22Rv1 (cell line): ENCODE measurements at regions not wholly inside any gene's neighbourhood (a gene's known extent, or its start where the extent isn't known, plus 50 kb on each side); places are given as distances from the start of the nearest gene placed in this dataset.

ENCODE experiments used
- H3K27ac ChIP-seq: fragments of 450-650 bp; 2 replicates; pipeline ENCODE4 v1.5.1; 2017
- ZFX ChIP-seq: fragments of 450-650 bp; IDR thresholded peaks from 2 replicates; pipeline ENCODE4 v1.6.1; 2017; ENCODE audit warnings: antibody characterized with exemption, borderline replicate concordance
- TF ChIP-seq, protein P1 (sequence below): fragments of 450-650 bp; IDR thresholded peaks from 2 replicates; pipeline ENCODE4 v1.5.1; 2017; ENCODE audit warnings: mild to moderate bottlenecking

DNA sequence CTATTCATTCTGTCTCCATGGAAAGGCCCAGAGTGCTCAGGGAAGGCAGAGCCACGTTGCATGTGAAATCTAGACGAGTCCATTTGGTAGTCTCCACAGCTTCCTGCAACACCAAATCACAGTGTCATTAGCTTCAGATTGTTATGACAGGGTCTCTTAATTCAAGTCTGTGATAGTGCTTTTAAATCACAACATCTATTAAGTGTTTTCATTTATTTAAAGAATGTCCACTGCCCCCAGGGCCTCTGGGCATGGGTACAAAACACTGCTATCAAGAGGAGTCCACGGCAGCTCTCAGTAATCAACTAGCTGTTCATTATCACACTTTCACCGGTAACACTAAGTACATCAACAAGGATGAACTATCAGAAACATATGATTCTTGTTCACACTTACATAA is 455.9 kb upstream of the JARID2 start:
- H3K27ac ChIP-seq = no peak overlapping the region
- no peak for TF ChIP-seq ZFX
- TF ChIP-seq, protein P1, sequence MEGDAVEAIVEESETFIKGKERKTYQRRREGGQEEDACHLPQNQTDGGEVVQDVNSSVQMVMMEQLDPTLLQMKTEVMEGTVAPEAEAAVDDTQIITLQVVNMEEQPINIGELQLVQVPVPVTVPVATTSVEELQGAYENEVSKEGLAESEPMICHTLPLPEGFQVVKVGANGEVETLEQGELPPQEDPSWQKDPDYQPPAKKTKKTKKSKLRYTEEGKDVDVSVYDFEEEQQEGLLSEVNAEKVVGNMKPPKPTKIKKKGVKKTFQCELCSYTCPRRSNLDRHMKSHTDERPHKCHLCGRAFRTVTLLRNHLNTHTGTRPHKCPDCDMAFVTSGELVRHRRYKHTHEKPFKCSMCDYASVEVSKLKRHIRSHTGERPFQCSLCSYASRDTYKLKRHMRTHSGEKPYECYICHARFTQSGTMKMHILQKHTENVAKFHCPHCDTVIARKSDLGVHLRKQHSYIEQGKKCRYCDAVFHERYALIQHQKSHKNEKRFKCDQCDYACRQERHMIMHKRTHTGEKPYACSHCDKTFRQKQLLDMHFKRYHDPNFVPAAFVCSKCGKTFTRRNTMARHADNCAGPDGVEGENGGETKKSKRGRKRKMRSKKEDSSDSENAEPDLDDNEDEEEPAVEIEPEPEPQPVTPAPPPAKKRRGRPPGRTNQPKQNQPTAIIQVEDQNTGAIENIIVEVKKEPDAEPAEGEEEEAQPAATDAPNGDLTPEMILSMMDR = no peak

DNA sequence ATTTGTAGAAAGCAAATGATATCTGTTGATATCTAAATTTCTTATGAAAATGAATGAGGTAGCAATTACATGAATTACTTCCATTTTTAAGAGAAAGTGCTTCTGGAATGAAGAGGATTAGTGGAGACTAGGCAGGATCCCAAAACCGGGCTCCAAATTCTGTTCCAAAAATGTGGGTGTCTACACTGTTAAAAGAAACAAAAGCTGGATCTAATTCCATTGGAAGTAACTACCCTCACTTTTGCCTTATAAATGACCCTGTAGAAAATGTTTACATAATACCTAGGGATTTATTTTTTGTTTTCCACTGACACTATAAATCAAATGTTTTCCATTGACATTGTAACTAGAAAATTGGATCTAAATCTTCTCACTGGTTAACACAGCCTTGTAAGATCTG is 454.9 kb upstream of the JARID2 start:
- TF ChIP-seq, protein P1 = no peak
- no peak for TF ChIP-seq ZFX
- no peak overlapping the region for H3K27ac ChIP-seq

DNA sequence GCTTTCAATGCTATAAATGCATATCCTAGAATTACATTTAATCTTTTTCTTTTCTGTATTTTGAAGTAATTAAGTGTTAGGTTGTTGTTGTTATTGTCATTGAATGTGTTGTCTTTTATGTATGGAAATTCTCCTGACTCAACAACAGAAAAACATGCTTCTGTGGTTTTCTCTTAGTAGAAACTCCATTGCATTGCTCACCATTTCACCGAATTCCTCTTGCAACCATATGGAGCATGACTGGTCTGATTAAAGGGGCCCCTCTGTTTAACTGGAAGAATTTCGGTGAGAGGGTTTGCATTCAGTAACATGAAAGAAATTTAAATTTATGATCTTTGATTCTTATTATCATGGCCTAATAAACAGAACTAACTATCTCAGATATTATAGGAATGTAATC is 454.3 kb upstream of the JARID2 start:
- no peak overlapping the region for H3K27ac ChIP-seq
- TF ChIP-seq, protein P1 = no peak
- no peak for TF ChIP-seq ZFX

DNA sequence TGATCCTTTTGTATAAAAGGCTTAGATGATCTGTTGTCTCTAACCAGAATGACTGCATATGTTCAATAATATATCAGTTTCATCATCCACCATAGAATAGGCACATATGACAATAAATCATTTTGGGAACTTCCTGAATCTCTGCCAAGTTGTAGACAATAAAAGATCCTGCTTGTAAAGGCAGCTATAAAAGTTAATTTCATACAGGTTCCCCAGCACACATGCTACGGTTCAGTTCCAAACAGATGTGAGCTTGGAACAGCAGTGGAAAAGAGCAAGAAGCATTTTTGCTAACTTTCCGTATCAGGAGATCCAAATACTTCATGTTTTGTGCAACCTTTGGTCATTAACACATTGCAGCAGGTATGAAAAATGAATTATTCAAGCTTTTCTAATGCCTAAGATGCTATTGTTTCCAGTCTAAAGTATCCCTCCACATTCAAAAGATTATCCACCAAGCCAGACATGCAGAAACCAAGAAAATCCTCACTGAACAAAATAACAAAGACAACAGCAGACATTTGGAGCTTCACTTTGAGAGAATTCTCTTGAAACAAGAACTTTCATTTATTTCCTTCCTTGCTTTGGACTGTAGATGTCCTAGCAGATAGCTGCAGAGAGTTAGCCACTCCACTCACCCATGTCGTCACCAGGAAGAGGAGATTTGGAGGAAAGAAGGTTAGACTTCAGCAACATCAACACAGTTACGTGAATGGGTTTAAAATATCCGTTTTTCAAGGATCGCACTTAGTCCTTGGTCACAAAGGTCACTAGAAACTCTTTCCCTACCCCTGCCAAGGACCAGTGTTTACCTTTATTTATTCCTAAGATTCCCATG is 453.5 kb upstream of the JARID2 start:
- TF ChIP-seq ZFX = no peak
- TF ChIP-seq, protein P1 = no peak
- no peak overlapping the region for H3K27ac ChIP-seq

DNA sequence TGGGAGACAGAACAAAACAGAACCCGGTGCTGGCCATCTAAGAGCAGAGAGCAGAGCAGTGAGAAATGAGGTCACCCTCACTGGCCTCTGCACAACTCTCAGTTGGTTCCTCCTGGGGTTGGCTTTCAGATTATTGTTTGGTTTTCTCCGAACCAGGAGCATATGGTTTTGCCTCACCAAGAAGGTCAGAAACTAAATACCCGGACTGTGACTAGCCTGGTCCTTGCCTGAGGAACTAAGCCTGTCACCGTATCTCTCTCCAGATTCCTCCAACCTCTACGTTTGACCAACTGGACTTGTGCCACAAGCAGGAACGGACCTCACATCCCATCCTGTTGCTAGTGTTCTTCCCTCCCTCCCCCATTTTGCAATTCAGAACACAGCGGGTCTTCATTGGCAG is 450.4 kb upstream of the JARID2 start:
- no peak for TF ChIP-seq ZFX
- TF ChIP-seq, protein P1 = no peak
- H3K27ac ChIP-seq = no peak overlapping the region

DNA sequence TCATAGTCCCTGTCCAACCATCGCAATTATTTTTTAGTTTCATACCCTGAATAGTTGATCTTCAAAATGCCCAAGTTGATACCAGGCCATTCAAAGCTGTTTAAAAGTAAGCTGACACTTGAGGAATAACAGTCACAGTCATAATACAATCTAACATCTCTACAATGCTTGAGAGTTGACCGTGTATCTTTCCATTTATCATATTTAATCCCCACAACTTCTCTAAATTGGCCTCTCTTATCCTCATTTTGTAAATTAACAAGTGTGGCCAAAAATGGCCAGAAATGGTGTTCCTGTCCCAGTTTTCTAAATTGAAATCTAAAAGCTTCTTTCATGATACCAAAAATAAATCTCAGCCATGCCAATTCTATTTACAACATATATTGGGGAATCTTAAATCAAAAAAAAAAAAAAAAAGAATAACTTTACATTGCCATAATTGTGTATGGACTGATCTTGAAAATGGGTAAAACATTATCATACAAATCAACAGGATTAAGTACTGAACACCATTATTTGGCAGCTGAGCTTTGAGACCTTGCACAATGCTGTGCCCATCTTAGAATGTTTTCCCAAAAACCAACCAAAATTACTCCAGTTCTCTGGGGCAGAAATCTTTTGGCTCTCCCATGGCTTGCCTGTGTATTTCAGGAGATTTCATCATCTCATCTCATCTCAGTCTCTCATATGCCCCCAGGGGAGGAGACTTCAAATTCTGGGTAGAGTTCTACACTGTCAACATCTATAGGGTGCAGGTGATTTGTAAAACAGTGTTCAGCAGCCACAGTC is 448.7 kb upstream of the JARID2 start:
- H3K27ac ChIP-seq = no peak overlapping the region
- no peak for TF ChIP-seq ZFX
- TF ChIP-seq, protein P1 = no peak
